ENCODE measurements at regions not wholly inside any gene's neighbourhood (a gene's known extent, or its start where the extent isn't known, plus 50 kb on each side); places are given as distances from the start of the nearest gene placed in this dataset.

- TF ChIP-seq NR2F2 (IDR thresholded peaks at IDR 0.05) = no peak
- TF ChIP-seq JUND (IDR thresholded peaks at IDR 0.05) = no peak
- no peak for TF ChIP-seq EGR1 (IDR thresholded peaks at IDR 0.05; ENCODE audit: low read depth in 2 of 2)
- no peak for TF ChIP-seq ZBTB33 (IDR thresholded peaks at IDR 0.05)
- TF ChIP-seq HNF4A (conservative IDR thresholded peaks at IDR 0.05) = no peak
- no peak for TF ChIP-seq ATF3 (IDR thresholded peaks at IDR 0.05)
- TF ChIP-seq RAD21 (IDR thresholded peaks at IDR 0.05) = no peak
- no peak for TF ChIP-seq FOXA1 (IDR thresholded peaks at IDR 0.05)
- no peak for TF ChIP-seq TAF1 (conservative IDR thresholded peaks at IDR 0.05)
- no peak for TF ChIP-seq RXRA (IDR thresholded peaks at IDR 0.05)
- no peak for TF ChIP-seq FOXA2 (IDR thresholded peaks at IDR 0.05)
- no peak for TF ChIP-seq CTCF (IDR thresholded peaks at IDR 0.05; ENCODE audit: low read depth, low read length, missing input control)
- TF ChIP-seq HNF4G (IDR thresholded peaks at IDR 0.05) = no peak
- TF ChIP-seq SP1 (IDR thresholded peaks at IDR 0.05) = no peak
- TF ChIP-seq GABPA (IDR thresholded peaks at IDR 0.05 in 1 of 2, conservative IDR thresholded peaks at IDR 0.05 in 1 of 2) = no peak
- TF ChIP-seq REST (IDR thresholded peaks at IDR 0.05) = no peak
- no peak for TF ChIP-seq MAX (IDR thresholded peaks at IDR 0.05)
- no peak for TF ChIP-seq YY1 (IDR thresholded peaks at IDR 0.05)
Observed at GRCh38 chr2:125364192-125364983, 1291.6 kb upstream of the GYPC start.

More at GRCh38 chr2:125364192-125364983, 1291.6 kb upstream of the GYPC start:
- no peak overlapping the region for H3K9ac ChIP-seq (ENCODE audit: low read depth in 1 of 2, low read length in 2 of 2)
- no peaks in the 10 kb centered on the region for H3K9me3 ChIP-seq (ENCODE audit: control insufficient read depth in 4 of 4, low read length in 3 of 4)
- 82% methylated on average over 2 of the region's 2 CpGs for WGBS
- no peaks in the 10 kb centered on the region for H3K27me3 ChIP-seq (ENCODE audit: control insufficient read depth in 4 of 4, insufficient read depth in 4 of 4, low read length in 3 of 4)
- no peak overlapping the region for H3K27ac ChIP-seq (ENCODE audit: low read depth in 1 of 2, low read length in 2 of 2)
- no peaks in the 10 kb centered on the region for H3K36me3 ChIP-seq (ENCODE audit: control insufficient read depth in 4 of 4, insufficient read depth in 3 of 4, low read depth in 1 of 4, low read length in 3 of 4)
- DNase-seq (ENCODE audit: low spot score) = no peak
- H3K4me3 ChIP-seq (ENCODE audit: low read depth in 1 of 3, low read length in 3 of 3) = no peak overlapping the region
- H3K4me1 ChIP-seq (ENCODE audit: control insufficient read depth in 4 of 4, insufficient read depth in 4 of 4, low read length in 3 of 4) = no peaks in the 10 kb centered on the region
